ENCODE measurements at regions not wholly inside any gene's neighbourhood (a gene's known extent, or its start where the extent isn't known, plus 50 kb on each side); places are given as distances from the start of the nearest gene placed in this dataset.
"Not testable (repeated sequence)": the region's sequence is repeated elsewhere in the genome, so short reads cannot be mapped to it uniquely, and the experiment has no call there.

DNA sequence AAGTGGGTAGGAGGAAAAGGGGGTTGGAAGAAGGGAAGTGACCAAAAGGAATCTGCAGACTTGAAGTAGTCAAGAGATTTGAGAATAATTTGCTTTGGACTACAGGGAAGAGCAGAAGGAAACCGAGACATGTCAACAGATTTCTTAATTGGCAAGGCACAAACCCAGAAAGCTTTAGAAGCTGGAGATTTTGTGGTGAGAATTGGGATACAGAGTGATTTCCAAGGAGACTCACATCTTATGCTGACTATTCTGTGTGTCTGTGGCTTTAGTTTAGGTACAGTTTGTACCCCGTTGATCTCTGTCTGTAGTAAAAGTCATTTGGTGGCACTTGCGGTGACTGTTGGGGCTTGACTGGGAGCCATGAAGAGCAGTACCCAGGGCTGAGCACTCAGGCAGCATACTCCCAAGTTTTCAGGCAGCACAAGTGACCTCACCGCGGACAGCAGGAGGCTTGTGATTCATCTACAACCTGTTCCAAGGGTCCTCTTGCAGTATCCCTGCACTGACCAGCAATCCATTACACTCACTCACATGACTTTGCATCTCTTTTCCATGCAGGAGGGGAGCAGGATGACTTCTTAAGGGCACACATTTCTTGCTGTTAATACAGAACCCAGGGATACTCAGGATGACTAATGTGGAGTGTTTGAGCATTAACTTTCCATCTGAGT lies 97.1 kb upstream of the TNP1 start:
- no peak for DNase-seq

DNA sequence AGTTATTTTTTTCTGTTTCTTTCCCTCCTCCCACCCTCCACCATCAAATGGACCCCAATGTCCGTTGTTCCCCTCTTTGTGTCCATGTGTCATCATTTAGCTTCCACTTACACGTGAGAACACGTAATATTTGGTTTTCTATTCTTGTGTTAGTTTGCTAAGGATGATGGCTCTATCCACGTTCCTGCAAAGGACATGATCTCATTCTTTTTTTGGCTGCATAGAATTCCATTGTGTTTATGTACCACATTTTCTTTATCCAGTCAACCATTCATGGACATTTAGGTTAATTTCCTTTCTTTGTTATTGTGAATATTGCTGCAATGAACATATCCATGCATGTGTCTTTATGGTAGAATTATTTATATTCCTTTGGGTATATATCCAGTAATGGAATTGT lies 91.3 kb upstream of the TNP1 start:
- no peak for DNase-seq

DNA sequence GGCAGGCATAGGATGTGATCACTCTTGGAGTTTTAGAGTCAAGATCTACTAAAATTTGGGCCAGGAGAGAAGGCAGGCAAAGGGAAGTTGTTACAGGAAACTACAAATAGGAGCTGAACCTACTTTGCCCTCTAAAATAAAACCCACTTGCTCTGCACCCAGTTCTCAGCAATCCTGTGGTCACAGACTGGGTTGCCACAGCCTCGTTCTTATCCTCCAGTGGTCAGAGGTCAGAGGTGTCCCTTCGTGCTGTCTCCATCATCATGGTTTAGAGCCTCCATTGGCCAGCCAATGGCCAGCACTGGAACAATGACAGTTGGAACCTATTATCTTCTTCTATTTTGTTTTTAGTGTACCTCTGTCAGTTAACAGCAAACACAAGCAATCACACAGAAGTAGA lies 90.7 kb upstream of the TNP1 start:
- DNase-seq, result no peak

DNA sequence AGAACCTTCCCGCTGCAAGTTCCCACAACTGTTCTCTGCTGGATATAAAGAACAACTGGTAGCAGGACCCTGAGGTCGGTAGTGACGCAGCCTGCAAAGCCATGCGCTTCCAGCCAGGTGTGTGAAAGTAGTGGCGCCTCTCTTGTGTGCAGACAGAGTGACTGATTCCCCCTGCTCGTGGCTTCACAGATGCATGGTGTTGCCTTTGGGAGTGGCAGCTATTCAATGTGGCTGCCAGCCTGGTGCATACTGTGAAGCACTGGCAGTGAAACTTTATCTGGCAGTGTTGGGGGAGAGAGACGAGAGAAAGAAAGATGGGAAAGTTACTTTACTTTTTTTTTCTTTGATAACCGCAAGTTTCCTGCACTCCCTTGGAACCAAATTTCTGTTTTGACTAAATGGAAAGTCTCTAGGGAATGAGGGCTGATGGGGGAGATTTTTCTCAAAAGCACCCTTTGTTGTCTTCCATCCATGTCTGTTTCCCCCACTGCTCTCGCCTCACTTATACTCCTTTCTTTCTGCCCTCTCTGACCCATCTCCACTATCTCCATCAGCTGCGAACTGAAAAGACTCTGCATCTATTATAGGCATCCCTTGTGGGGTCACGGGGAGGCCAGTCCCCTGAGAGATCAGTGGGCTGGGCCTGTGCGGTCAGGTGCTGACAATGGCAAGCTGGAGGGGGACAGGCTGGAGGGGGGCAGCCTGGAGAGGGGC lies 90.0 kb upstream of the TNP1 start:
- DNase-seq, result no peak

DNA sequence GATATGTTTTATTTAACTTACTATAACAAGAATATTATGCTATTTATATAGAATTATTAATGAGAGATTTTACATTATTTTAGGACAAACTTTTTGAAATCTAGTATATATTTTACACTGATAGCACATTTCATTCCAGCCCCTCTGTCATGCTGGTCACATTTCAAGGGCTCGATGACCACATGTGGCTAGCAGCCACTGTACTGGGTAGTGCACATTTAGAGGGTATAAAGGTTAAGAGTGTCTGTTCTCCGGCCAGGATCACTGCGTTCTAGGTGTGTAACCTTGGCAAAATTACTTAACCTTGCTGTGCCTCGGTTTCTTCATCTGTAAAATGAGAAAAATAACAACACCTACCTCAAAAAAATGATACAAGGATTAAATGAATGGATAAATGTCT lies 87.2 kb upstream of the TNP1 start:
- no peak for DNase-seq

DNA sequence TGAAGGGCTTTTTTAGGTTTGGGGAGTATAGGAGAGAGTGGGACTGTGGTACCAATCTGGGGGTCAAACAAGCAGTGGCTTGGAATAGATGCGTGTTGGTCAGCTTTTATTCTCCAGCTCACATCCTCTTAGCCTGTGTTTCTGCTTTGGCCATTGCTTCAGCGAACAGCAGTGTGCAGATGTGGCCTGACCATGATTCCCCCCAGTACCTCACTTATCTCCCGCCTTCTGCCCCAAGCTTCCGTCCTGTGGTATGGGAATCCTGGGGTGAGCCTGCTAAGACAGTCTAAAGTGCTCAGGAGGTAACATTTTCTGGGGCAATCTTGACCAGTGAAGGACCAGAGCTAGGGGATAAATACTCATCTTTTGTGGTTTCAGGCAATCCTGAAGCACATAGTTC lies 84.9 kb upstream of the TNP1 start:
- DNase-seq, result no peak

DNA sequence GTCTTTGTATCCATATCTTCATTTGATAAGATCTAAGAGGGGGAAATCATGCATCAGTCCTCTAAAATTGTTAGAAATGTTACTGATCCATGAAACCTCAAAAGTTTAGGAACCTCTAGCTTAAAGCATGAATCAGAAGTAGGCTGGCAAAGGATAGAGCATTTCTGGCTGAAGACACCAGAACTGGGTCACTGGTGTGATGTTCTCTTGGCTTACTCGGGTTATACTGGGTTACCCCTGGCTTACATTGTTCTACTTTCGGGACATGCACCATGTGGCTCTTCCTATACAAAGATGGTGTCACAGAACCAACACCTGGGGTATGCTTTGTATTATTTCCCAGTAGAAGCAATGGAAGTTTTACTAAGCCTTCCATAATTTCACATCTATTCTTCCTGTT lies 83.2 kb upstream of the TNP1 start:
- no peak for DNase-seq

DNA sequence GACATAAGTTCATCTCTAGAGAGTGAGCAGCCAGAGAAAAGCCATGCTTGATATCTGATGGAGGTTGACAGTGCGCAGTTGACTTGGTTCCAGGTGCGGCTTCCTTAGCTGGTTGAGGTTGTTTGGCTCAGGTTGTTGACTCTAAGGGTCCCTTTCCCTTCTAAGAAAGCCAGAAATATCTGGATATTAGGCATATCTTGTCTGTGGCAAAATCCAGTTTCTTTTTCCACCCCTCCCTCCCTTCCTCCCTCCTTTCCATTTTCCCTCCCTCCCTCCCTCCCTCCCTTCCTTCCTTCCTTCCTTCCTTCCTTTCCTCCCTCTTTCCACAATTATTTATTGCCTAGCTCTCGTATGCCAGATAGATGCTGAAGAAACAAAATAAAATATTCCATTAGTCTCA lies 82.6 kb upstream of the TNP1 start:
- DNase-seq, result no peak

DNA sequence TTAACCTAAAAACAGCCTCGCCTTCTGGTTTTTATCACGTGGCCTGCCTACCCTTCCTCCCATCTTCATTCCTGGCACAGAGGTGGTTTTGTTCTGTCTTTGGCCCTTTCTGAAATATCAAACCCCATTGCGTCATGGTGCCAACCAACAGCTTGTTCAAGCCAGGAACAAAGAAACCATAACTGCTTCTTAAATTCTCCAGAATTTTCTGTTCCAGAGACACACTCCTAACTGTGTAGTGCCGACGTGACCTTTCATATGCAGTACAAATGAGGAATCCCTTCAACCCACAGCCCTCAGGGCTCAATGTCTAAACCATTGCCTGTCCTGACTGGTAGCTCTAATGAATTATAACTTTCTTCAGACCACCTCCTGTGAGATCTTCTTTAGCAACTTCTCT lies 82.2 kb upstream of the TNP1 start:
- no peak for DNase-seq

DNA sequence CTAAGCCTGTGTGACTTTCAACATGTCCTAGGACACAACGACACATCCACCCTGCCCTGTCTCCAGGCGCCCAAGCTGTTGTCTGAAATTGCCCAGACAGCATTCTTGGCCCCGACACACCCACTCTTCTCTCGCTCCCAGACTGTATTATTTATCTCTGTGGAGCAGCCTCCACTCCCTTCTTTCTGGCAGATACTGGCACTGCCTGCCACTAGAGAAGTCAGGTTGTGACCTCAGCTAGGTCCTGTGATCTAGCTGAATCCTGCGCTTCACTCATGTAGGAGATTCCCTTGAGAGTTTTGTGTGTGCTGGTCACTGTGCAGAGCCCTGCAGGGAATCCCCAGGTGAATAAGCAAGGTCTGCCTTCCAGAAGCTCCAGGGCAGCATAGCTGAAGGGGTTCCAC lies 77.1 kb upstream of the TNP1 start:
- DNase-seq, result no peak

DNA sequence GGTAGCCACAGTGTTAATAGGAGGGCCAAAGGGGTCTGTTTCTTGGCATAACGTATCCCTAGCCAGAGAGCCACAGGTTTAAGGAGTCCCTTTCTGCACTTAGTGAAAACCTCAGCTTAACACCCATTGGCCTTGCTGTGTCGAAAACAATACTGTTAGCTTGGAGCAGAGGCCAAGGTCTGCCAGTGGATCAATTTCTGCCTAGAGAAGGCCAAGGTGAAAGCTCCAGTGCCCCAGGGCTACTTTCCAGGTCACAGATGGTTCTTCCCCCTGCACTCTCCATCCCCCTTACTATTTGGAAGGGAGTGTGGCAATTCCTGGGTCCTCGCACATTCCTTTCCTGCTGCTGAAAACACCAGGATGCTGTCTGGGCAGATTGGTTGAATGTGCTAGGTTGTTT lies 74.8 kb upstream of the TNP1 start:
- DNase-seq, result no peak

DNA sequence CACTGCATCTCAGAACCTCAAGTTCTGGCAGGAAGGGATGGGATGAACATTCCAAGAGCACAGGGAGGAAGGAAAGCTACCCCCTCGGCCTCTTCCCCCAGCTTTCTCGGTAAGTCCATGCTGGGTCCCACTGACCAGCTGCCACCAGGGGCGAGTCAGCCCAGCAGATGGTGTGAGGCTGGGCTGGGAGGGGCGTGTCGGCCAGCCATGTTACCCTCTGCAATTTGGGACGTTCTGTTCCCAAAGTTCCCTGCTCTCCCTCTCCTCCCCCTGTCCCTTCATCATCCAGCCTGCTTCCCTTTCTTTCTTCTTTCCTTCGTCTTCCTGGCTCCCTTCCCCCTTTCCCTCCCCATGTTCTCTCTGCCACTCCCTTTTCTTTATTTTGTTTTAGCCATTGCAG lies 74.3 kb upstream of the TNP1 start:
- no peak for DNase-seq

DNA sequence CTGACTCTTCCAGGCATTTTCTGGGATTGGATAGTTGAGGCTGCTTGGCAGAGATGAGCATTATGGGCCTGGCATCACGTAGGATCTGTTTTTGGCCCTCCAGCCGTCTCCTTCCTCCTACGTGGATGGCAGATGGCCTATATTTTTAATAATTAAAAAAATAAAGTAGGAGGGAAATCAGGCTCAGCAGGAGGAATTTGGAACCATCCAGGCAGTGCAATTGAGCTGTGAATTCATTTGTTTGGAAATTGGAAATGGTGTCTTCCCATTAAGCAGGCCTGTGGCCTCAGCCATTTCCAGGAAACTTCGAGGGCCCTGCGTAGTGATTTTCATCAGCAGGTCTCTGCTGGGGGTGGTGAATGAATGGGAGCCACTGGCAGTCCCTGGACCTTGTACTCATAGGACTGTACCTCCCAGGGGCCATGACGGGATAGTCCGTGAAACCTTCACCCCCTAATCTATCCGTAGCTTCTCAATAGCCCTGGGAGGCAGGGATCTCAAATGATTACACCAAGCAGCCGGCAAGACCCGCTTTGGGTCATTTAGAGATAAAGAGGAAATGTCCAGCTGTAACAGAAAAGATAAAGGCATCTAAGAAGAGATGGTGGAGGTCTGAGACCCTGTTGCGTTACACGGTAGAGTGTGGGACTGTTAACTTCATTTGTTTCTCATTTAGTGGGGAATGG lies 73.1 kb upstream of the TNP1 start:
- no peak for DNase-seq

DNA sequence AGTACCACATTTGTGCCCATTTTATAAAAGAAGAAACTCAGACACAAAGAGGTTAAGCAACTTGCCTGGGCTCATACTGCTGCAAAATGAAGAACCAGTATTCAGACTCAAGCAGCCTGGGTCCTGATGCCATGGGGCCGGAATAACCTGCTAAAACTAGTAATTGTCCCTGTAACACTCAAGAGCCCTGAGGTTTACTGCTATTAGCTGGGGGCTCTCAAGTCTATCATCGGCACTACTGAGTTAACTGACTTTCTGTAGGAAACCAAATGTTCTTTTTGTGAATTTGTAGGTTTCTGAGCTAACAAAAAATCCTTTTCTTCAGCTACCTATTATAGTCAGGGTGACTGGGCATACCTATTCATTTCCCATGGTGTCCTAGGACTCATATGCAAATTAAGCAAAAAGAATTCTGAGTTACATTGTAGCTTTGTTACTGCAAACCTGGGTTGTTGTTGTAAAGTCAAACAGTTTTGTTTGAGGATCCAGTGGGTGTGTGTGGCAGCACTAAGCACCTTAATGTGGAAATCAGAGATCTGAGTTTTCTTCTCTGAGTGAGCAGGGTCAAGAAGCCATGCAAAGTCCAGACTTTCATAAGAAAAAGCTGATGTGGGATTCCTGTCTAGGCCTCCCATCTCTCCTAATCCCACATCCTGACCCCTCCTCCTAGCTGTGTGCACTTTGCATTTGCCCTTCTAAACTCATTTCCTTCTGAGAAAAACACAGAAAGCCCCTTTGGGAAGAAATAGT lies 72.4 kb upstream of the TNP1 start:
- no peak for DNase-seq

DNA sequence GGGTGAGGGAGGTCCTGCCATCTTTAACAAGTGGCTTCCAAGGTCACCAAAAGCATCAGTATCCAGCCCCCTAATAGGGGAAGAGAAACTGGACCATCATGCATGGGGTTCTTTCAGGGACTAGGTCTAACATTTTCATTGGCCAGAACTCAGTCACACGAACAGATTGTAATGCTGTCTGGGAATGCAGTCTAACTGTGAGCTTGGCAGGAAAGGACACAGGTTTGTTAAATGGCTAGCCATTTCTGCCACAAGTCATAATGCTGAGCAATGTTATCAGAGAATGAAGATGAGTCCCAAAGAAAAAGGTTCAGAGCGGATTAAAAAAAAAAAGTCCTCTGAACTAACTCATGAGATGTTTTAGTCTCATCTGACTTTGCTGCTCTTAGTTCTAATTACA lies 70.9 kb upstream of the TNP1 start:
- DNase-seq, result no peak

DNA sequence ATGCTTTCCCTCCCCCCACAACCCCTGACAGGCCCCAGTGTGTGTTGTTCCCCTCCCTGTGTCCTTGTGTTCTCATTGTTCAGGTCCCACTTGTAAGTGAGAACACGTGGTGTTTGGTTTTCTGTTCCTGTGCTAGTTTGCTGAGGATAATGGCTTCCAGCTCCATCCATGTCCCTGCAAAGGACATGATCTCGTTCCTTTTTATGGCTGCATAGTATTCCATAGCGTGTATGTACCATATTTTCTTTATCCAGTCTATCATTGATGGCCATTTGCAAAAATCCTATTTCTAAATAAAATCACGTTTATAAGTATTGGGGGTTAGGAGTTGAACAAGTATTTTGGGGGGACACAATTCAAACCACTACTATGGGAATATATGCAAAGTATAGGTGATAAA lies 69.5 kb upstream of the TNP1 start:
- DNase-seq, result not testable (repeated sequence)

DNA sequence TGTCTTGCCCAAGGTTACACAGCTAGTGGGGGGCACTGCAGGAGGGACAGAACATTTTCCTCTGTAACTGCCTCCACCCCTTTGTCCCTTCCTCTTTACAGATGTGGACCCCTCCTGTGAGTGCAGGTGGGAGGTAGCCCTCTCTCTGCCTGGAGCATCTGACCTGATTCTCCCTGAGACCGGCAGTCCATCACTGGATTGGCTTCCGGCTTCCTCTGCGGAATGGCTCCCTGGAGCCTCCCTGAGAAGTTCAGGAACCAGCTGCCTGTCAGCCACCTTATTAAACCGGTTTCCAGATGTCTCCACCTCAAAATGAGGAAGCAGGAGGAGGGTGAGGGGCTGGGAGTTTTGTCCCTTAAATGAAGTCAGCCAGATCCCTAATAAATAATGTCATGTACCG lies 67.3 kb upstream of the TNP1 start:
- no peak for DNase-seq

DNA sequence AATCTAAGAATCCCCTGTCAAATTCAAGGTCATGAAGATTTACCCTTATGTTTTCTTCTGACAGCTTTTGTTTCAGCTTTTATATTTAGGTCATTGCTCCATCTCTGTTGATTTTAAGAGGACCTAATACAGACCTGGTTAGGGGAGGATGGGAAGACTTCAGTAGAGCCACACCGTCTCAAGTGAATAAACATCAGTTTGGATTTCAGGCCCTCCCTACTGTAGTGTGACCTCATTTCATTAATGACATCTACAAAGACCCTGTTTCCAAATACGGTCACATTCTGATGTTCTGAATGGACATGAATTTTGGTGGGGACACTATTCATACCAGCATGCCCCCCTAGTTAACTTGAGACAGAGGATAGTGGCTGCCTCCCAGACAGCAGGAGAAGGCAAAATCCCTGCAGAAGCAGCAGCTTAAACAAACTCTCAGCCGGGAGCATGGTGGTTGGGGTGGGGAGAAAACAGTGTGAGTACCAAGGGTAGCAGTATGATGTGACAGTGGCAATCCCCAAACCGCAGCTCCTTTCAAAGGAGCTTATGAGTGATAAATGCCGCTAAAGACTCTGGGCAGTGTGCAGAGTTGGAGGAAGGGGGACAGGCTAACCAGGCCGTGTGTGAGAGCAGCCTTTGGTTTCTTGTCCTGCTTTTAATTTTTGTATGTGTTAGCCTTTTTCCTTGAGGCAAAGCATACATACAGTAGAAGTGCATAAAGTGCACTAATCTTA lies 65.9 kb upstream of the TNP1 start:
- DNase-seq, result no peak

DNA sequence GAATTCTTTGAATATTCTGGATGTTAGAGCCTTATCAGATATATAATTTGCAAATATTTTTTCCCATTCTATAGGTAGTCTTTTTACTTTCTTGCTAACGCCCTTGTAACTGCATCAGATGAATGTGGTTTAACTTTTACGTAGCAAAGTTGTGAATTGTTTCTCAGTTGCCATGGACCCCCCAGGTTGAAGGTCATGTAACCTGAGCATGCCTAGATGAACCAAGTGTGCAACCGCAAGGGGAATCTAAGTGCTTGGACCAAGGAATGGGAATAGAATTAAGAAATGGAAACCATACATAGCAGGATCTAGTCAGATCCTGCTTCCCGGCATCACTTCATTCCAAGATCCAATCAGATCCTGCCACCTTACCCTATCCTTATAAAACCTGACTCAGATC lies 65.1 kb upstream of the TNP1 start:
- no peak for DNase-seq

DNA sequence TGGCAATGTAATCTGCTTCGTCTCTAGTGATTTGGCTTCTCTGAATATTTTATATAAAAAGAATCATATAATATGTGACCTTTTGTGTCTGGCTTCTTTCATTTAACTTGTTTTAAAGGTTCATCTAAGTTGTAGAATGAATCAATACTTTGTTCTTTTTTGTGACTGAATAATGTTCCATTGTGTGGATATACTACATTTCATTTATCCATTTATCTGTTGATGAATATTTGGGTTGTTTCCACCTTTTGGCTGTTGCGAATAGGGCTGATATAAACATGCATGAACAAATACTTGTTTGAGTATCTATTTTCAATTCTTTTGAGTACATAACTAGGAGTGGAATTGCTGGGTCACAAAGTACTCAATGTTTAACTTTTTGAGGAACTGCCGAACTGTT lies 63.8 kb upstream of the TNP1 start:
- DNase-seq, result no peak

DNA sequence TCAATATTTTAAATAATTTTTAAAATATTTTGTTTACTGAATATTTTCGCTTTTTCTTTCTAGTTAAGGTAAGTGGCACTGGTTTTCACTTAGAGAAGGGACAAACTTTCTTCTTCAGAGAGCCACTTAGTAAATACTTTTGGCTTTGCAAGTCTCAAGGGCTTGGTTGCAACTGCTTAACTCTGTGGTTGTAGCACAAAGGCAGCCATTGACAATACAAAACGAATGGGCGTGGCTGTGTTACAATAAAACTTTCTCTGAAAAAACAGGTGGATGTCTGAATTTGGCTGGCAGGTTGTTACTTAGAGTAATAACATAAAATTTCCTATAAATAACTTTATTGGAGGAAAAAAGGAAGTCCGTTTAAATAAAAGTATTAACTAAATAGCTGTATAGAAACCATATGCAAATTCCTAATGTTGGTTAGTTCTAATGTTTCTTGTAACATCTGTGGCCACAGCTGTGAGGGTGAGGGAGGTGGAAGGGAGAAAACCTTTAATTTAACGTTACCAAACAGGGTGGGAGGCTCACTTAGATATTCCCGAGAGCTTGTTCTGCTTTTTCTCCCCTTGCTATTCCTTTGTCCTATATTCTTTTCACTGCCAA lies 62.4 kb upstream of the TNP1 start:
- DNase-seq, result no peak

DNA sequence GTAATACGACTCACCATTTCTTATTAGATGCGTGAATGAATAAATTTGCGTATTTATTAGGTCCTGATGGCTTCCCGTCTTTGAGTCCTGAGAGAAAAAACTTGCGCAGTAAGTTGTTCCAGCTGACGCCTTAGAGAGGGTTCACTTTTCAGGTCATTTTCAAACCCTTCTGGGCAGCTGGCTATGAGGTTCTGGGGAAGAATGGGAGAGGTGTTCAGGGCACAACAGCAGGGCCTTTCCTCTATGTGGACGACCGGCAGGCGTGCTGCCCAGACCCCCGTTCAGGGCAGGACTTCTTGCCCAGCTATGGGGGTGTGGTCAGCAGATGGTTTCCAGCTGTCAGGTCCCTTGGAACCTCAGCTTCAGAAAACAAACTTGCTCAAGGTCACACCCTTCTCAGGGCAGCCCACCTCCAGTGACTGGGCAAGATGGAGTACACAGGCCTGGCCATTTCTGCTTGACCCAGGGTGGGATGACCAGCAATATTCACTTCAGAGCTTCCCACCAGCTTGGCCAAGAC lies 61.1 kb upstream of the TNP1 start:
- no peak for DNase-seq

Data from activated effector memory CD4-positive, alpha-beta T cell treated with anti-CD3 and anti-CD28 coated beads, Interleukin-2, amount 50 U/mL, for 16 hours (primary cell).